ENCODE measurements at regions not wholly inside any gene's neighbourhood (a gene's known extent, or its start where the extent isn't known, plus 50 kb on each side); places are given as distances from the start of the nearest gene placed in this dataset.

GRCh38 chr5:3542769-3543168 is 52.9 kb upstream of the IRX1 start (continued):
- no peak for TF ChIP-seq CHD7 (IDR thresholded peaks at IDR 0.05; ENCODE audit: insufficient replicate concordance, low read length)
- no peak for TF ChIP-seq HDAC6 (IDR thresholded peaks at IDR 0.05; ENCODE audit: low read depth, low read length)
- no peak for TF ChIP-seq TAF7 (optimal IDR thresholded peaks at IDR 0.05; ENCODE audit: borderline replicate concordance, low read depth, low read length)
- no peak for TF ChIP-seq GTF2F1 (IDR thresholded peaks at IDR 0.05; ENCODE audit: borderline replicate concordance, low read depth, low read length)
- TF ChIP-seq EGR1 (IDR thresholded peaks at IDR 0.05; ENCODE audit: borderline replicate concordance, low read depth, low read length): no peak
